ENCODE measurements at regions not wholly inside any gene's neighbourhood (a gene's known extent, or its start where the extent isn't known, plus 50 kb on each side); places are given as distances from the start of the nearest gene placed in this dataset.

GRCh38 chr15:77555232-77555631, 77.5 kb downstream of the LINGO1 start:
- CTCF ChIA-PET = no interaction called here

GRCh38 chr15:77554306-77555080, 78.2 kb downstream of the LINGO1 start:
- no peak overlapping the region for H3K27ac ChIP-seq
- H3K4me2 ChIP-seq = no peak overlapping the region
- H3K4me3 ChIP-seq = no peak overlapping the region
- no peak overlapping the region for H2AFZ ChIP-seq
- H3K79me2 ChIP-seq (ENCODE audit: low read depth) = no peaks in the 10 kb centered on the region
- ChIA-PET CTCF (no interaction called here), POLR2A (ENCODE audit: unreplicated experiment) (no interaction called here)
- intact Hi-C loops (cut with micrococcal nuclease; ENCODE audit: unreplicated experiment) = no loop called here
- no peaks in the 10 kb centered on the region for H3F3A ChIP-seq (ENCODE audit: insufficient read depth, low read depth)
- no peaks in the 10 kb centered on the region for H3K9me2 ChIP-seq (ENCODE audit: insufficient read depth)
- no peak for TF ChIP-seq CTCF (conservative IDR thresholded peaks at IDR 0.05)
- no peak for TF ChIP-seq EZH2 (IDR thresholded peaks at IDR 0.05; ENCODE audit: low read depth)
- no peaks in the 10 kb centered on the region for H4K20me1 ChIP-seq (ENCODE audit: insufficient read depth)
- H3K4me1 ChIP-seq (replicated peaks; ENCODE audit: insufficient read depth) = no peaks in the 10 kb centered on the region
- no TSS peak for BruUV-seq (replicated peaks)
- DNase-seq = no peak
- no peaks in the 10 kb centered on the region for H3K36me3 ChIP-seq (ENCODE audit: low read depth)
- no peaks in the 10 kb centered on the region; the same call in 1 of the 2 replicates for H3K27me3 ChIP-seq (ENCODE audit: insufficient read depth, low read depth)
- H3K9me3 ChIP-seq (ENCODE audit: insufficient read depth, low read depth) = no peaks in the 10 kb centered on the region

More at GRCh38 chr15:77555232-77555631, 77.5 kb downstream of the LINGO1 start:
- Histone ChIP-seq H3K4me1 (replicated peaks; ENCODE audit: insufficient read depth) (no peaks in the 10 kb centered on the region), H3K27ac (no peak overlapping the region), H3K4me2 (no peak overlapping the region), H3K9me2 (ENCODE audit: insufficient read depth) (no peaks in the 10 kb centered on the region), H4K20me1 (ENCODE audit: insufficient read depth) (no peaks in the 10 kb centered on the region), H3F3A (ENCODE audit: insufficient read depth, low read depth) (no peaks in the 10 kb centered on the region), H3K27me3 (ENCODE audit: insufficient read depth, low read depth) (peaks cover 3% of the 10 kb centered on the region), H3K36me3 (ENCODE audit: low read depth) (no peaks in the 10 kb centered on the region), H3K9me3 (ENCODE audit: insufficient read depth, low read depth) (no peaks in the 10 kb centered on the region), H2AFZ (no peak overlapping the region), H3K79me2 (ENCODE audit: low read depth) (no peaks in the 10 kb centered on the region), H3K4me3 (no peak overlapping the region)
- DNase-seq = no peak
- no TSS peak for BruUV-seq (replicated peaks)
- no peak for TF ChIP-seq CTCF (conservative IDR thresholded peaks at IDR 0.05)
- no peak for TF ChIP-seq EZH2 (IDR thresholded peaks at IDR 0.05; ENCODE audit: low read depth)
- intact Hi-C loops (cut with micrococcal nuclease; ENCODE audit: unreplicated experiment) = no loop called here
- POLR2A ChIA-PET (ENCODE audit: unreplicated experiment) = no interaction called here

GRCh38 chr15:77553695-77554094, 79.0 kb downstream of the LINGO1 start:
- intact Hi-C loops (cut with micrococcal nuclease; ENCODE audit: unreplicated experiment) = no loop called here
- ChIA-PET POLR2A (ENCODE audit: unreplicated experiment) (no interaction called here), CTCF (no interaction called here)
- no peaks in the 10 kb centered on the region for H3K9me3 ChIP-seq (ENCODE audit: insufficient read depth, low read depth)
- H4K20me1 ChIP-seq (ENCODE audit: insufficient read depth) = no peaks in the 10 kb centered on the region
- no peak overlapping the region for H3K27ac ChIP-seq
- no peak overlapping the region for H3K4me2 ChIP-seq
- H2AFZ ChIP-seq = no peak overlapping the region
- no peaks in the 10 kb centered on the region for H3F3A ChIP-seq (ENCODE audit: insufficient read depth, low read depth)
- H3K4me3 ChIP-seq = no peak overlapping the region
- no peaks in the 10 kb centered on the region for H3K9me2 ChIP-seq (ENCODE audit: insufficient read depth)
- H3K79me2 ChIP-seq (ENCODE audit: low read depth) = no peaks in the 10 kb centered on the region
- TF ChIP-seq CTCF (conservative IDR thresholded peaks at IDR 0.05) (no peak), EZH2 (IDR thresholded peaks at IDR 0.05; ENCODE audit: low read depth) (no peak)
- no peak for DNase-seq
- H3K4me1 ChIP-seq (replicated peaks; ENCODE audit: insufficient read depth) = no peaks in the 10 kb centered on the region
- no peaks in the 10 kb centered on the region for H3K36me3 ChIP-seq (ENCODE audit: low read depth)
- no peaks in the 10 kb centered on the region; the same call in 1 of the 2 replicates for H3K27me3 ChIP-seq (ENCODE audit: insufficient read depth, low read depth)
- no TSS peak for BruUV-seq (replicated peaks)
